HEK293 (cell line): ENCODE measurements at regions not wholly inside any gene's neighbourhood (a gene's known extent, or its start where the extent isn't known, plus 50 kb on each side); places are given as distances from the start of the nearest gene placed in this dataset.

Source experiments
- CTCF ChIA-PET: fragments of 350-600 bp; formaldehyde crosslinking; extraction: SDS; loops from one replicate; lab custom pipeline; 2021; ENCODE audit warnings: antibody characterized with exemption; lab: Yijun Ruan, JAX
- POLR2A ChIA-PET: fragments of 300-600 bp; formaldehyde crosslinking; extraction: SDS; loops from one replicate; lab custom pipeline; 2020; ENCODE audit warnings: antibody characterized with exemption, inconsistent platforms; lab: Yijun Ruan, JAX
- H3K27ac ChIP-seq: fragments of 200-500 bp; sonication (Bioruptor generic); 2 replicates; pipeline ENCODE4 v1.5.1; 2014; ENCODE audit warnings: low read depth, low read length, control low read depth, inconsistent platforms; ENCODE audit errors: extremely low read depth
- H3K36me3 ChIP-seq, 2 experiments: fragments of 200-500 bp in 1 of 2; sonication (Bioruptor generic) in 1 of 2; 1 replicate in 1 of 2; 2 replicates in 1 of 2; pipeline ENCODE4 v1.5.1; 2014 to 2017; ENCODE audit warnings: inconsistent platforms in 2 of 2, low read length in 2 of 2; ENCODE audit not compliant: control insufficient read depth in 2 of 2, insufficient read depth in 1 of 2
- H3K4me1 ChIP-seq: fragments of 200-500 bp; sonication (Bioruptor generic); 2 replicates; pipeline ENCODE4 v1.5.1; 2014; ENCODE audit warnings: mild to moderate bottlenecking, low read length, inconsistent platforms; ENCODE audit not compliant: control insufficient read depth, insufficient read depth
- H3K4me3 ChIP-seq: 2 replicates; pipeline ENCODE4 v1.5.1; 2011; ENCODE audit warnings: low read depth, mild to moderate bottlenecking, control low read depth, low read length, moderate library complexity
- H3K9me3 ChIP-seq: fragments of 200-500 bp; sonication (Bioruptor generic); 2 replicates; pipeline ENCODE4 v1.5.1; 2014; ENCODE audit warnings: low read depth, low read length, inconsistent platforms; ENCODE audit not compliant: control insufficient read depth, insufficient read depth
- BCL11A ChIP-seq: fragments of 450-650 bp; formaldehyde crosslinking; IDR thresholded peaks from 2 replicates; pipeline ENCODE4 v1.5.1; 2016; ENCODE audit warnings: low read depth, missing biosample characterization, missing genetic modification characterization
- KLF1 ChIP-seq: fragments of 450-650 bp; formaldehyde crosslinking; IDR thresholded peaks from 2 replicates; pipeline ENCODE4 v1.5.1; 2016; ENCODE audit warnings: missing biosample characterization, missing genetic modification characterization
- KLF10 ChIP-seq: fragments of 450-650 bp; IDR thresholded peaks from 2 replicates; pipeline ENCODE4 v1.5.1; 2018; ENCODE audit warnings: missing biosample characterization, mild to moderate bottlenecking, missing genetic modification characterization
- PRDM10 ChIP-seq: fragments of 450-650 bp; formaldehyde crosslinking; IDR thresholded peaks from 2 replicates; pipeline ENCODE4 v1.5.1; 2016; ENCODE audit warnings: missing biosample characterization, missing genetic modification characterization
- SETDB1 ChIP-seq: IDR thresholded peaks from one replicate; pipeline ENCODE4 v1.6.1; 2017; ENCODE audit warnings: mild to moderate bottlenecking, low read length, moderate library complexity, mixed read lengths; ENCODE audit not compliant: insufficient read length
- TSHZ1 ChIP-seq: fragments of 450-650 bp; formaldehyde crosslinking; IDR thresholded peaks from 2 replicates; pipeline ENCODE4 v1.5.1; 2016; ENCODE audit warnings: missing biosample characterization, missing genetic modification characterization, borderline replicate concordance
- ZIC2 ChIP-seq: fragments of 450-650 bp; formaldehyde crosslinking; IDR thresholded peaks from 2 replicates; pipeline ENCODE4 v1.5.1; 2016; ENCODE audit warnings: missing biosample characterization, missing genetic modification characterization
- ZNF214 ChIP-seq: fragments of 450-650 bp; formaldehyde crosslinking; IDR thresholded peaks from 2 replicates; pipeline ENCODE4 v1.5.1; 2017; ENCODE audit warnings: missing biosample characterization, mild to moderate bottlenecking, missing genetic modification characterization, borderline replicate concordance
- ZNF768 ChIP-seq: fragments of 450-650 bp; formaldehyde crosslinking; IDR thresholded peaks from 2 replicates; pipeline ENCODE4 v1.5.1; 2018; ENCODE audit warnings: missing biosample characterization, mild to moderate bottlenecking, missing genetic modification characterization
- ZXDB ChIP-seq: fragments of 450-650 bp; formaldehyde crosslinking; IDR thresholded peaks from 2 replicates; pipeline ENCODE4 v1.5.1; 2016; ENCODE audit warnings: missing biosample characterization, missing genetic modification characterization
- TF ChIP-seq, protein P1 (sequence below): fragments of 450-650 bp; formaldehyde crosslinking; IDR thresholded peaks from 2 replicates; pipeline ENCODE4 v1.5.1; 2016; ENCODE audit warnings: missing biosample characterization, missing genetic modification characterization
- TF ChIP-seq, protein P2 (sequence below): fragments of 450-650 bp; formaldehyde crosslinking; optimal IDR thresholded peaks from 2 replicates; pipeline ENCODE3; 2016; ENCODE audit warnings: missing biosample characterization, mild to moderate bottlenecking, missing genetic modification characterization
- TF ChIP-seq, protein P3 (sequence below): fragments of 450-650 bp; formaldehyde crosslinking; IDR thresholded peaks from 2 replicates; pipeline ENCODE4 v1.5.1; 2016; ENCODE audit warnings: missing biosample characterization, missing genetic modification characterization
- TF ChIP-seq, protein P4 (sequence below): fragments of 450-650 bp; formaldehyde crosslinking; IDR thresholded peaks from 2 replicates; pipeline ENCODE4 v1.5.1; 2016; ENCODE audit warnings: missing biosample characterization, missing genetic modification characterization

- POLR2A ChIA-PET: no interaction called here
- no peaks in the 10 kb centered on the region for H3K9me3 ChIP-seq
- no peak overlapping the region for H3K4me3 ChIP-seq
- CTCF ChIA-PET: no interaction called here
- no peaks in the 10 kb centered on the region for H3K36me3 ChIP-seq
- no peaks in the 10 kb centered on the region for H3K4me1 ChIP-seq
- H3K27ac ChIP-seq: no peak overlapping the region
- no peak for TF ChIP-seq KLF10 (tag by site-specific recombination)
- TF ChIP-seq PRDM10 (tag by site-specific recombination): no peak
- TF ChIP-seq, protein P1, sequence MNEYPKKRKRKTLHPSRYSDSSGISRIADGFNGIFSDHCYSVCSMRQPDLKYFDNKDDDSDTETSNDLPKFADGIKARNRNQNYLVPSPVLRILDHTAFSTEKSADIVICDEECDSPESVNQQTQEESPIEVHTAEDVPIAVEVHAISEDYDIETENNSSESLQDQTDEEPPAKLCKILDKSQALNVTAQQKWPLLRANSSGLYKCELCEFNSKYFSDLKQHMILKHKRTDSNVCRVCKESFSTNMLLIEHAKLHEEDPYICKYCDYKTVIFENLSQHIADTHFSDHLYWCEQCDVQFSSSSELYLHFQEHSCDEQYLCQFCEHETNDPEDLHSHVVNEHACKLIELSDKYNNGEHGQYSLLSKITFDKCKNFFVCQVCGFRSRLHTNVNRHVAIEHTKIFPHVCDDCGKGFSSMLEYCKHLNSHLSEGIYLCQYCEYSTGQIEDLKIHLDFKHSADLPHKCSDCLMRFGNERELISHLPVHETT (tag by site-specific recombination): no peak
- no peak for TF ChIP-seq ZNF768 (tag by site-specific recombination)
- TF ChIP-seq, protein P2, sequence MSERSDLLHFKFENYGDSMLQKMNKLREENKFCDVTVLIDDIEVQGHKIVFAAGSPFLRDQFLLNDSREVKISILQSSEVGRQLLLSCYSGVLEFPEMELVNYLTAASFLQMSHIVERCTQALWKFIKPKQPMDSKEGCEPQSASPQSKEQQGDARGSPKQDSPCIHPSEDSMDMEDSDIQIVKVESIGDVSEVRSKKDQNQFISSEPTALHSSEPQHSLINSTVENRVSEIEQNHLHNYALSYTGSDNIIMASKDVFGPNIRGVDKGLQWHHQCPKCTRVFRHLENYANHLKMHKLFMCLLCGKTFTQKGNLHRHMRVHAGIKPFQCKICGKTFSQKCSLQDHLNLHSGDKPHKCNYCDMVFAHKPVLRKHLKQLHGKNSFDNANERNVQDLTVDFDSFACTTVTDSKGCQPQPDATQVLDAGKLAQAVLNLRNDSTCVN (tag by site-specific recombination): no peak
- TF ChIP-seq, protein P3, sequence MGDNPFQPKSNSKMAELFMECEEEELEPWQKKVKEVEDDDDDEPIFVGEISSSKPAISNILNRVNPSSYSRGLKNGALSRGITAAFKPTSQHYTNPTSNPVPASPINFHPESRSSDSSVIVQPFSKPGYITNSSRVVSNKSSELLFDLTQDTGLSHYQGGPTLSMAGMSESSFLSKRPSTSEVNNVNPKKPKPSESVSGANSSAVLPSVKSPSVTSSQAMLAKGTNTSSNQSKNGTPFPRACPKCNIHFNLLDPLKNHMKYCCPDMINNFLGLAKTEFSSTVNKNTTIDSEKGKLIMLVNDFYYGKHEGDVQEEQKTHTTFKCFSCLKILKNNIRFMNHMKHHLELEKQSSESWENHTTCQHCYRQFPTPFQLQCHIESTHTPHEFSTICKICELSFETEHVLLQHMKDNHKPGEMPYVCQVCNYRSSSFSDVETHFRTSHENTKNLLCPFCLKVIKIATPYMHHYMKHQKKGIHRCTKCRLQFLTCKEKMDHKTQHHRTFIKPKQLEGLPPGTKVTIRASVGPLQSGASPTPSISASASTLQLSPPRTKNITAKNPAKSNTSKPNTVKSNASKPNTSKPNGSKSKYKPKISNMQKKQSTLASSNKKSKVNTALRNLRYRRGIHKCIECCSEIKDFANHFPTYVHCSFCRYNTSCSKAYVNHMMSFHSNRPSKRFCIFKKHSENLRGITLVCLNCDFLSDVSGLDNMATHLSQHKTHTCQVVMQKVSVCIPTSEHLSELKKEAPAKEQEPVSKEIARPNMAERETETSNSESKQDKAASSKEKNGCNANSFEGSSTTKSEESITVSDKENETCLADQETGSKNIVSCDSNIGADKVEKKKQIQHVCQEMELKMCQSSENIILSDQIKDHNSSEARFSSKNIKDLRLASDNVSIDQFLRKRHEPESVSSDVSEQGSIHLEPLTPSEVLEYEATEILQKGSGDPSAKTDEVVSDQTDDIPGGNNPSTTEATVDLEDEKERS (tag by site-specific recombination): no peak
- no peak for TF ChIP-seq ZIC2 (tag by site-specific recombination)
- TF ChIP-seq ZXDB (tag by site-specific recombination): no peak
- no peak for TF ChIP-seq BCL11A (tag by site-specific recombination)
- no peak for TF ChIP-seq TSHZ1 (tag by site-specific recombination)
- no peak for TF ChIP-seq ZNF214 (tag by site-specific recombination)
- TF ChIP-seq KLF1 (tag by site-specific recombination): no peak
- TF ChIP-seq, protein P4, sequence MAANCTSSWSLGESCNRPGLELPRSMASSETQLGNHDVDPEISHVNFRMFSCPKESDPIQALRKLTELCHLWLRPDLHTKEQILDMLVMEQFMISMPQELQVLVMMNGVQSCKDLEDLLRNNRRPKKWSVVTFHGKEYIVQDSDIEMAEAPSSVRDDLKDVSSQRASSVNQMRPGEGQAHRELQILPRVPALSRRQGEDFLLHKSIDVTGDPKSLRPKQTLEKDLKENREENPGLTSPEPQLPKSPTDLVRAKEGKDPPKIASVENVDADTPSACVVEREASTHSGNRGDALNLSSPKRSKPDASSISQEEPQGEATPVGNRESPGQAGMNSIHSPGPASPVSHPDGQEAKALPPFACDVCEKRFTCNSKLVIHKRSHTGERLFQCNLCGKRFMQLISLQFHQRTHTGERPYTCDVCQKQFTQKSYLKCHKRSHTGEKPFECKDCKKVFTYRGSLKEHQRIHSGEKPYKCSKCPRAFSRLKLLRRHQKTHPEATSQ: no peak
- TF ChIP-seq SETDB1: no peak
- TF ChIP-seq, all 188 proteins: peak for 0
These were observed 576.7 kb downstream of the OLFM4 start for GRCh38 chr13:53605326-53605725.
